Suprapubic skin (tissue), 4 donors: ENCODE measurements at regions not wholly inside any gene's neighbourhood (a gene's known extent, or its start where the extent isn't known, plus 50 kb on each side); places are given as distances from the start of the nearest gene placed in this dataset.

ENCODE experiments used
- DNase-seq, 2 donors: peaks; one replicate each; pipeline ENCODE4 v3.0.0-alpha.2; 2019; ENCODE audit warnings: low spot score in 2 of 2
- H3K27ac ChIP-seq: fragments of 200-600 bp; sonication (generic); one replicate; pipeline ENCODE4 v1.5.1; 2019
- H3K27me3 ChIP-seq: fragments of 200-600 bp; sonication (generic); one replicate; pipeline ENCODE4 v1.5.1; 2019
- H3K36me3 ChIP-seq: fragments of 200-600 bp; sonication (generic); one replicate; pipeline ENCODE4 v1.5.1; 2019
- H3K4me1 ChIP-seq: fragments of 200-600 bp; sonication (generic); one replicate; pipeline ENCODE4 v1.5.1; 2019
- H3K4me3 ChIP-seq: fragments of 200-600 bp; sonication (generic); one replicate; pipeline ENCODE4 v1.5.1; 2019; ENCODE audit warnings: mild to moderate bottlenecking
- H3K9me3 ChIP-seq: fragments of 200-600 bp; sonication (generic); one replicate; pipeline ENCODE4 v1.5.1; 2019
- EP300 ChIP-seq: sonication (generic); formaldehyde crosslinking; IDR thresholded peaks from one replicate; pipeline ENCODE4 v1.6.1; 2017; ENCODE audit warnings: antibody characterized with exemption
- POLR2A ChIP-seq, 2 donors: fragments of 450-650 bp; IDR thresholded peaks; one replicate each; pipeline ENCODE4 v1.6.1; 2017; ENCODE audit warnings: antibody characterized with exemption in 2 of 2, mild to moderate bottlenecking in 2 of 2, moderate library complexity in 2 of 2
- POLR2AphosphoS5 ChIP-seq, 3 donors: sonication (generic); formaldehyde crosslinking; IDR thresholded peaks; one replicate each; pipeline ENCODE4 v1.6.1; 2017; ENCODE audit warnings: antibody characterized with exemption in 3 of 3
- WGBS: methylation state at CpG from one replicate; pipeline ENCODE4 v1.1.5; 2018; 5-methylcytosine and 5-hydroxymethylcytosine counted together
- TF ChIP-seq, protein P1 (sequence below), 2 donors: fragments of 200-600 bp in 1 of 2; fragments of 450-650 bp in 1 of 2; sonication (generic) in 1 of 2; IDR thresholded peaks; one replicate each; pipeline ENCODE4 v1.5.1; 2016 to 2019; ENCODE audit warnings: antibody characterized with exemption in 2 of 2, mild to moderate bottlenecking in 1 of 2, moderate library complexity in 1 of 2

GRCh38 chr1:104671684-104672353 is 922.1 kb downstream of the AMY1C start:
- Histone ChIP-seq H3K27me3 (no peaks in the 10 kb centered on the region), H3K27ac (no peak overlapping the region), H3K4me3 (no peak overlapping the region), H3K4me1 (no peaks in the 10 kb centered on the region), H3K36me3 (no peaks in the 10 kb centered on the region), H3K9me3 (no peaks in the 10 kb centered on the region)
- 19% methylated on average over 12 of the region's 12 CpGs for WGBS
- DNase-seq = no peak
- TF ChIP-seq, protein P1, sequence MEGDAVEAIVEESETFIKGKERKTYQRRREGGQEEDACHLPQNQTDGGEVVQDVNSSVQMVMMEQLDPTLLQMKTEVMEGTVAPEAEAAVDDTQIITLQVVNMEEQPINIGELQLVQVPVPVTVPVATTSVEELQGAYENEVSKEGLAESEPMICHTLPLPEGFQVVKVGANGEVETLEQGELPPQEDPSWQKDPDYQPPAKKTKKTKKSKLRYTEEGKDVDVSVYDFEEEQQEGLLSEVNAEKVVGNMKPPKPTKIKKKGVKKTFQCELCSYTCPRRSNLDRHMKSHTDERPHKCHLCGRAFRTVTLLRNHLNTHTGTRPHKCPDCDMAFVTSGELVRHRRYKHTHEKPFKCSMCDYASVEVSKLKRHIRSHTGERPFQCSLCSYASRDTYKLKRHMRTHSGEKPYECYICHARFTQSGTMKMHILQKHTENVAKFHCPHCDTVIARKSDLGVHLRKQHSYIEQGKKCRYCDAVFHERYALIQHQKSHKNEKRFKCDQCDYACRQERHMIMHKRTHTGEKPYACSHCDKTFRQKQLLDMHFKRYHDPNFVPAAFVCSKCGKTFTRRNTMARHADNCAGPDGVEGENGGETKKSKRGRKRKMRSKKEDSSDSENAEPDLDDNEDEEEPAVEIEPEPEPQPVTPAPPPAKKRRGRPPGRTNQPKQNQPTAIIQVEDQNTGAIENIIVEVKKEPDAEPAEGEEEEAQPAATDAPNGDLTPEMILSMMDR (IDR thresholded peaks at IDR 0.05) = no peak
- TF ChIP-seq EP300 = no peak
- no peak for TF ChIP-seq POLR2AphosphoS5 (IDR thresholded peaks at IDR 0.05)
- TF ChIP-seq POLR2A (IDR thresholded peaks at IDR 0.05) = no peak

DNA sequence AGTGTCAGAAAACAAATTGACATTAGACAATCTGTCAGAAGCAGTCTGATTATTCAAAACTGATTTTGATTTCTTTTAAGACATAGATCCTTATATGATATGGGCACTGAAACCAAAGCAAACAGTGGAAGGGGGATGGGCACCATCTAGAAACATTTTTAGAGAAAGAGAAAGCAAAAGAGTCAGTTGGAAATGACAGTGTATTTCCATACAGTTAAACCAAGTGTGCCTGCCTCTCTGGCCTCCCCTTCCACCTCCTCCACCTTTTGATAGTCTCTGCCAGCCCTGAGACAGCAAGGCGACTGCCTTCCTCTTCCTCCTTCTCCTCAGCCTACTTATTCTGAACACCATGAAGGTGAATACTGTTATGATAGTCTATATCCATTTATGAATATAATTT is 949.7 kb downstream of the AMY1C start:
- Histone ChIP-seq H3K36me3 (no peaks in the 10 kb centered on the region), H3K27me3 (no peaks in the 10 kb centered on the region), H3K27ac (no peak overlapping the region), H3K4me1 (no peaks in the 10 kb centered on the region), H3K4me3 (no peak overlapping the region), H3K9me3 (no peaks in the 10 kb centered on the region)
- TF ChIP-seq, protein P1 (IDR thresholded peaks at IDR 0.05) = no peak
- TF ChIP-seq POLR2AphosphoS5 (IDR thresholded peaks at IDR 0.05) (no peak), POLR2A (IDR thresholded peaks at IDR 0.05) (no peak), EP300 (no peak)
- DNase-seq = no peak
- 83% methylated on average over 1 of the region's 1 CpG for WGBS

- WGBS = 88% methylated on average over 2 of the region's 2 CpGs
- Histone ChIP-seq H3K4me3 (no peak overlapping the region), H3K27me3 (no peaks in the 10 kb centered on the region)
Observed at GRCh38 chr1:104702731-104703130, 953.0 kb downstream of the AMY1C start.

DNA sequence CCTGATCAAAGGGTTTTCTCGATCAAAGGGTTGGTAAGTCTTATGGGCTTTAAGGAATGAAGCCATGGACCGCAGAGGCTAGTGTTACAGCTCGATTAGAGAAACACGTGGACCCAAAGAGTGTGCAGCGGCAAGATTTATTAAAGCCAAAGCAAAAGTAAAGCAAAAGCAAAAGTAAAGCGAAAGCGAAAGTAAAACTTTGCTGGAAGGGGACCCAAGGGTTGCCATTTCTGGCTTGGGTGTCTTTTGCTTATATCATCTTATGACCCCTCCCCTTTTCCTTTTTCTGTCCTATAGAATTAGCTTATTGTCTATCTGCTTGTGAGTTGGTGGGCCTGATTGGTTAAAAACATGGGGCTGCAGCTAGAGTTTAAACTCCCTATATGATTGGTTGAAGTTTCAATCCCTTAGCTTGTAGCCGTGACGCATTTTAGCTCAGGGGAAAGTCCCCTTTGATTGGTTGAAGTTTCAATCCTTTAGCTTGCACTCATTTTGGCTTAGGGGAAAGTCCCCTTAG is 957.0 kb downstream of the AMY1C start:
- H3K9me3 ChIP-seq = peaks cover 4% of the 10 kb centered on the region
- TF ChIP-seq POLR2A (IDR thresholded peaks at IDR 0.05) = no peak
- no peak for TF ChIP-seq POLR2AphosphoS5 (IDR thresholded peaks at IDR 0.05)
- no peak for TF ChIP-seq EP300
- TF ChIP-seq, protein P1 (IDR thresholded peaks at IDR 0.05) = no peak
- no peaks in the 10 kb centered on the region for H3K4me1 ChIP-seq
- 90% methylated on average over 9 of the region's 9 CpGs for WGBS
- H3K27ac ChIP-seq = no peak overlapping the region
- no peak overlapping the region for H3K4me3 ChIP-seq
- no peaks in the 10 kb centered on the region for H3K36me3 ChIP-seq
- DNase-seq = no peak
- H3K27me3 ChIP-seq = no peaks in the 10 kb centered on the region

More at GRCh38 chr1:104702731-104703130, 953.0 kb downstream of the AMY1C start:
- no peaks in the 10 kb centered on the region for H3K4me1 ChIP-seq
- no peak for DNase-seq
- TF ChIP-seq, protein P1 (IDR thresholded peaks at IDR 0.05) = no peak
- no peaks in the 10 kb centered on the region for H3K36me3 ChIP-seq
- H3K9me3 ChIP-seq = peaks cover 4% of the 10 kb centered on the region
- no peak overlapping the region for H3K27ac ChIP-seq

DNA sequence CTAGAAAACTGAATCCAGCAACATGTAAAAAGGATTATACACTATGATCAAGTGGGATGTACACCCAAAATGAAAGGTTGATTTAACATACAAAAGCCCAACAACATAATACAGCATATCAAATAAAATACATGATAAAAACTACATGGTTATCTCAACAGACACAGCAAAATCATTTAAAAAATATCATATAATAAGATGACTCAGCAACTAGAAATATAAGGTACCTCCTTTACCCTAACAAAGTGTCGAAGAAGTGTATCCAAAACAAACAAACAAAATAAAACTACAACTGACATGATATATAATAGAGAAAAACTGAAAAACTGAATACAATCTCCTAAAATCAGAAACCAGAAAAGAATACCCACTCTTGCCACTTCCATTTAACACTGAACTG is 969.1 kb downstream of the AMY1C start:
- TF ChIP-seq POLR2AphosphoS5 (IDR thresholded peaks at IDR 0.05) = no peak
- TF ChIP-seq EP300 = no peak
- no peak for TF ChIP-seq POLR2A (IDR thresholded peaks at IDR 0.05)
- TF ChIP-seq, protein P1 (IDR thresholded peaks at IDR 0.05) = no peak
- H3K9me3 ChIP-seq = no peaks in the 10 kb centered on the region
- DNase-seq = no peak
- H3K4me3 ChIP-seq = no peak overlapping the region
- no peaks in the 10 kb centered on the region for H3K36me3 ChIP-seq
- no peaks in the 10 kb centered on the region for H3K27me3 ChIP-seq
- WGBS = 95% methylated on average over 1 of the region's 1 CpG
- H3K27ac ChIP-seq = no peak overlapping the region
- H3K4me1 ChIP-seq = no peaks in the 10 kb centered on the region
